Uterus (tissue), 3 donors: ENCODE measurements at regions not wholly inside any gene's neighbourhood (a gene's known extent, or its start where the extent isn't known, plus 50 kb on each side); places are given as distances from the start of the nearest gene placed in this dataset.

Source experiments
- DNase-seq, 2 donors: peaks; one replicate each; pipeline ENCODE4 v3.0.0-alpha.2; 2019 to 2020
- H3K27ac ChIP-seq, 2 donors: fragments of 200-600 bp; sonication (generic); 1 replicate in 1 of 2; 2 replicates in 1 of 2; pipeline ENCODE4 v1.5.1; 2016 to 2018
- H3K27me3 ChIP-seq, 2 donors: fragments of 200-600 bp; sonication (generic); one replicate each; pipeline ENCODE4 v1.5.1; 2018 to 2019; ENCODE audit warnings: control low read depth in 1 of 2
- H3K36me3 ChIP-seq, 2 donors: fragments of 200-600 bp; sonication (generic); one replicate each; pipeline ENCODE4 v1.5.1; 2019; ENCODE audit warnings: control low read depth in 1 of 2
- H3K4me1 ChIP-seq, 2 donors: fragments of 200-600 bp; sonication (generic); one replicate each; pipeline ENCODE4 v1.5.1; 2018 to 2019; ENCODE audit warnings: control low read depth in 1 of 2
- H3K4me3 ChIP-seq, 2 donors: fragments of 200-600 bp; sonication (generic); 1 replicate in 1 of 2; 2 replicates in 1 of 2; pipeline ENCODE4 v1.5.1; 2018 to 2019; ENCODE audit warnings: mild to moderate bottlenecking in 1 of 2
- H3K9me3 ChIP-seq, 2 donors: fragments of 200-600 bp; sonication (generic); one replicate each; pipeline ENCODE4 v1.5.1; 2019; ENCODE audit warnings: control low read depth in 1 of 2
- CTCF ChIP-seq, 4 experiments: fragments of 200-600 bp in 2 of 4; fragments of 450-650 bp in 2 of 4; sonication (generic) in 2 of 4; IDR thresholded peaks; one replicate each; pipeline ENCODE4 v1.5.1; 2016 to 2019; ENCODE audit warnings: antibody characterized with exemption in 4 of 4, mild to moderate bottlenecking in 2 of 4, moderate library complexity in 1 of 4
- POLR2A ChIP-seq, 2 donors: fragments of 450-650 bp; IDR thresholded peaks; one replicate each; pipeline ENCODE4 v1.6.1; 2016; ENCODE audit warnings: antibody characterized with exemption in 2 of 2, mild to moderate bottlenecking in 1 of 2, moderate library complexity in 1 of 2
- intact Hi-C: fragments of 100-400 bp; cut with DNase I; formaldehyde crosslinking; loops from one replicate; pipeline ENCODE4 v1.15.1; 2023; ENCODE audit warnings: low total_unique reads
- donor health status: DM: yes; HTN: yes; CAD: no.

GRCh38 chr14:87863047-87863446 lies 129.9 kb downstream of the GALC start:
- Histone ChIP-seq H3K36me3 (no peaks in the 10 kb centered on the region), H3K27ac (no peak overlapping the region), H3K4me3 (no peak overlapping the region), H3K27me3 (no peaks in the 10 kb centered on the region), H3K4me1 (no peaks in the 10 kb centered on the region), H3K9me3 (no peaks in the 10 kb centered on the region)
- DNase-seq, result no peak
- intact Hi-C loops, result no loop called here
- no peak for TF ChIP-seq CTCF (IDR thresholded peaks at IDR 0.05)
- TF ChIP-seq POLR2A (IDR thresholded peaks at IDR 0.05), result no peak

- intact Hi-C loops, result no loop called here
- no peak for DNase-seq
- H3K9me3 ChIP-seq, result no peaks in the 10 kb centered on the region
- H3K36me3 ChIP-seq, result no peaks in the 10 kb centered on the region
- TF ChIP-seq CTCF (IDR thresholded peaks at IDR 0.05) (no peak), POLR2A (IDR thresholded peaks at IDR 0.05) (no peak)
- no peak overlapping the region for H3K27ac ChIP-seq
- no peak overlapping the region for H3K4me3 ChIP-seq
- H3K4me1 ChIP-seq, result no peaks in the 10 kb centered on the region
- H3K27me3 ChIP-seq, result no peaks in the 10 kb centered on the region
These were observed 140.9 kb downstream of the GALC start for GRCh38 chr14:87852107-87852506.

GRCh38 chr14:87851190-87851589 lies 141.8 kb downstream of the GALC start:
- H3K27me3 ChIP-seq, result no peaks in the 10 kb centered on the region
- intact Hi-C loops, result no loop called here
- no peak overlapping the region for H3K4me3 ChIP-seq
- no peak overlapping the region for H3K27ac ChIP-seq
- no peaks in the 10 kb centered on the region for H3K36me3 ChIP-seq
- H3K9me3 ChIP-seq, result no peaks in the 10 kb centered on the region
- TF ChIP-seq POLR2A (IDR thresholded peaks at IDR 0.05) (no peak), CTCF (IDR thresholded peaks at IDR 0.05) (no peak)
- DNase-seq, result no peak
- no peaks in the 10 kb centered on the region for H3K4me1 ChIP-seq

GRCh38 chr14:87847216-87847755 lies 145.7 kb downstream of the GALC start:
- H3K27ac ChIP-seq, result no peak overlapping the region
- no peaks in the 10 kb centered on the region for H3K36me3 ChIP-seq
- no peak for DNase-seq
- TF ChIP-seq POLR2A (IDR thresholded peaks at IDR 0.05), result no peak
- TF ChIP-seq CTCF (IDR thresholded peaks at IDR 0.05), result no peak
- intact Hi-C loops, result no loop called here
- H3K4me1 ChIP-seq, result no peaks in the 10 kb centered on the region
- no peaks in the 10 kb centered on the region for H3K9me3 ChIP-seq
- H3K27me3 ChIP-seq, result no peaks in the 10 kb centered on the region
- H3K4me3 ChIP-seq, result no peak overlapping the region

GRCh38 chr14:87840906-87841305 lies 152.1 kb downstream of the GALC start:
- Histone ChIP-seq H3K4me1 (no peaks in the 10 kb centered on the region), H3K9me3 (no peaks in the 10 kb centered on the region), H3K36me3 (no peaks in the 10 kb centered on the region), H3K27me3 (no peaks in the 10 kb centered on the region), H3K27ac (no peak overlapping the region), H3K4me3 (no peak overlapping the region)
- intact Hi-C loops, result no loop called here
- TF ChIP-seq CTCF (IDR thresholded peaks at IDR 0.05), result no peak
- no peak for TF ChIP-seq POLR2A (IDR thresholded peaks at IDR 0.05)
- DNase-seq, result no peak
